Body of pancreas (tissue), 4 donors: ENCODE measurements at regions not wholly inside any gene's neighbourhood (a gene's known extent, or its start where the extent isn't known, plus 50 kb on each side); places are given as distances from the start of the nearest gene placed in this dataset.

Experiments used
- ATAC-seq: fragments of 150-250 bp; one replicate; pipeline ENCODE4 v1.9.1; 2016
- DNase-seq, 4 donors: peaks; one replicate each; pipeline ENCODE4 v3.0.0-alpha.2; 2019
- H3K27ac ChIP-seq, 4 donors: fragments of 200-600 bp; sonication (generic); 1 replicate in 3 of 4; 2 replicates in 1 of 4; pipeline versions ENCODE4 v1.5.1 to v1.6.1; 2016 to 2019; ENCODE audit warnings: mild to moderate bottlenecking in 1 of 4, mixed read lengths in 1 of 4, moderate library complexity in 1 of 4
- H3K27me3 ChIP-seq, 2 donors: fragments of 200-600 bp; sonication (generic); one replicate each; pipeline ENCODE4 v1.6.0; 2016; ENCODE audit warnings: mild to moderate bottlenecking in 1 of 2
- H3K36me3 ChIP-seq, 2 donors: fragments of 200-600 bp; sonication (generic); replicated peaks in 1 of 2; 2 replicates each; pipeline ENCODE4 v1.5.1; 2016; ENCODE audit warnings: low read depth in 2 of 2; ENCODE audit not compliant: insufficient read depth in 1 of 2
- H3K4me1 ChIP-seq: fragments of 200-600 bp; sonication (generic); one replicate; pipeline ENCODE4 v1.6.0; 2016
- H3K4me3 ChIP-seq, 2 donors: fragments of 200-600 bp; sonication (generic); 1 replicate in 1 of 2; 2 replicates in 1 of 2; pipeline ENCODE4 v1.5.1; 2016 to 2019
- H3K9me3 ChIP-seq, 3 donors: fragments of 200-600 bp; sonication (generic); 1 replicate in 2 of 3; 2 replicates in 1 of 3; pipeline ENCODE4 v1.5.1; 2016
- CTCF ChIP-seq, 7 experiments: fragments of 450-650 bp in 4 of 7; fragments of 200-600 bp in 3 of 7; sonication (generic) in 3 of 7; IDR thresholded peaks; one replicate each; pipeline ENCODE4 v1.5.1; 2016 to 2019; ENCODE audit warnings: antibody characterized with exemption in 7 of 7
- POLR2A ChIP-seq, 3 donors: fragments of 450-650 bp; IDR thresholded peaks; one replicate each; pipeline ENCODE4 v1.6.1; 2016; ENCODE audit warnings: antibody characterized with exemption in 3 of 3, mild to moderate bottlenecking in 2 of 3
- WGBS, 2 donors: methylation state at CpG; one replicate each; pipeline ENCODE4 v1.1.5; 2017; 5-methylcytosine and 5-hydroxymethylcytosine counted together
- intact Hi-C: fragments of 100-400 bp; cut with DNase I; formaldehyde crosslinking; loops from one replicate; pipeline ENCODE4 v1.15.1; 2023

DNA sequence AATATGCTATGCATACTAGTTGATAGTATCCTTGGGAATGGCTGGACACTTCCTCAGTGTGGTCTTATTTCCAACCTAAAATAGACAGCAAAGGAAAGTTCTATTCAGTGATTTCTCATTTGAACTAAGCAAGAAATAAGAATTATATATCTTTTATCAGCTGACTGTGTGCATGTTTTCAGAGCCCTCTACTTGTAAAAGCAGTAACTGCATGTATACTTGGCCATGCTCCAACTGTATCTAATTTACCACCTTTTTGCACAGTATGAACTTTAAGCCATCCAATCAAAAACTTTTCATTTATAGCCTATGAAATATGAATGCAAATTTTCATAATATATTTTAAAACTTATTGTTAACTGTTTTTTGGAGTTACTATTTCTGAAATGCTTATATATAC lies 136.4 kb upstream of the PCDH9 start:
- H3K4me3 ChIP-seq = no peak overlapping the region
- TF ChIP-seq CTCF (IDR thresholded peaks at IDR 0.05) (no peak), POLR2A (IDR thresholded peaks at IDR 0.05) (no peak)
- no peaks in the 10 kb centered on the region for H3K27me3 ChIP-seq
- DNase-seq (no peak), ATAC-seq (no peak)
- H3K36me3 ChIP-seq = no peaks in the 10 kb centered on the region
- intact Hi-C loops = no loop called here
- no peaks in the 10 kb centered on the region for H3K9me3 ChIP-seq
- H3K27ac ChIP-seq = no peak overlapping the region
- H3K4me1 ChIP-seq = no peaks in the 10 kb centered on the region

DNA sequence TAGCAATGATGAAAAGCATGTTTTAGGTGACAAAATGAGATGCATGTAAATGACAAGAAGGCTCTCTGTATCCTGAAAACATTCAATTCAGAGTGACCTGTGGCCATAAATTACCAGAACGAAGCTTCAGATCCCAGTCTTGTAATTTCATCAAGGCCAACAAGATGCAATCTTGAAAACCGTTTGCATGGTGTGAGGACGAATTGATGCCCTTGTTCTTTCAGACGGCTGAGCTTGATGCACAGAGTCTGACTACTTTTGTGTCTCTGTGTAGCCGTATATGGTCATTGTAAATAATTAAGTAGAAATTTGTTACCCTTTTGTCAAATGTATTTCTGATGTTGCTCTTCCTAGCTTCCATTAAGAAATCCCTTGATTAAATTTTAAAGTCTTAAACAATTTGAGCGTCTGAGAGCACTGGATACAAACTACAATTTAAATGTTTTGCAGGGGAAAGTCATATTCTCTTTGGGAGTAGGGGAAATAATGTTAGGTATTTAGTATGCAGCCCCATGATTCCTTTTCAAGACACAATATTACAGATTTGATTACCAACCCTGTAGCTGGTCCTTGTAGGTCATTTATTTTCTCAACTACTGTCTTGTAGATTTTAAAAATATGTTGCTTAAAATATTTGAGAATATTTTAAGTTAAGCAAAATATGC lies 125.8 kb upstream of the PCDH9 start:
- intact Hi-C loops = no loop called here
- TF ChIP-seq CTCF (IDR thresholded peaks at IDR 0.05) (no peak), POLR2A (IDR thresholded peaks at IDR 0.05) (no peak)
- WGBS, 2 donors = 42 to 48% methylated on average over 6 of the region's 6 CpGs

GRCh38 chr13:67353941-67354340 lies 123.8 kb upstream of the PCDH9 start:
- DNase-seq (no peak), ATAC-seq (no peak)
- WGBS, 2 donors = 38 to 47% methylated on average over 2 of the region's 2 CpGs

More for the DNA sequence above, 125.8 kb upstream of the PCDH9 start:
- Histone ChIP-seq H3K36me3 (no peaks in the 10 kb centered on the region), H3K4me3 (no peak overlapping the region), H3K27ac (no peak overlapping the region), H3K4me1 (no peaks in the 10 kb centered on the region), H3K9me3 (no peaks in the 10 kb centered on the region), H3K27me3 (no peaks in the 10 kb centered on the region)
- no peak for ATAC-seq
- DNase-seq = no peak

DNA sequence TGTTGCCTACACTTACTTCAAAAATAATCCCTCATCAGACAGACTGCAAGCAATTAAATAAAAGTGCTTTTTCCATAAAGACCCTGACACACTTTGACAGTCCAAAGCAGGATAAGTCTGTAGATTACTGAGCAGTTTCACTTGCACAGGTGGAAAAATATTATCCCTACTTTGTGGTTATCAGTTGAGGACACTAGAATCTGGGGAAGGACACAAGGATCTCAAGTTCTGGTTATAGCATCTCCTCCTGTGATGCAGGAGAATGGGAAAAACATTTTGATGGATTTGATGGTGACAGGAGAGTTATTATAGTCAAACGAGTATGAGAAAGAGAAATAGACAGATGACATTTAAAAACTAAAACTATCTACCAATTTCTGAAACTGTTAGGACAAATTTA lies 122.9 kb upstream of the PCDH9 start:
- 23 to 24% methylated on average over 1 of the region's 1 CpG for WGBS, 2 donors
- intact Hi-C loops = no loop called here
- no peaks in the 10 kb centered on the region for H3K36me3 ChIP-seq
- H3K27me3 ChIP-seq = no peaks in the 10 kb centered on the region
- no peak overlapping the region for H3K4me3 ChIP-seq
- no peaks in the 10 kb centered on the region for H3K4me1 ChIP-seq
- no peak for TF ChIP-seq POLR2A (IDR thresholded peaks at IDR 0.05)
- TF ChIP-seq CTCF (IDR thresholded peaks at IDR 0.05) = no peak
- no peak overlapping the region for H3K27ac ChIP-seq
- no peaks in the 10 kb centered on the region for H3K9me3 ChIP-seq
- ATAC-seq (no peak), DNase-seq (no peak)

More at GRCh38 chr13:67353941-67354340, 123.8 kb upstream of the PCDH9 start:
- TF ChIP-seq CTCF (IDR thresholded peaks at IDR 0.05) (no peak), POLR2A (IDR thresholded peaks at IDR 0.05) (no peak)
- H3K9me3 ChIP-seq = no peaks in the 10 kb centered on the region
- H3K27ac ChIP-seq = no peak overlapping the region
- no peaks in the 10 kb centered on the region for H3K36me3 ChIP-seq
- H3K4me3 ChIP-seq = no peak overlapping the region
- intact Hi-C loops = no loop called here
- no peaks in the 10 kb centered on the region for H3K27me3 ChIP-seq
- H3K4me1 ChIP-seq = no peaks in the 10 kb centered on the region

GRCh38 chr13:67351909-67352308 lies 121.8 kb upstream of the PCDH9 start:
- DNase-seq (no peak), ATAC-seq (no peak)
- Histone ChIP-seq H3K36me3 (no peaks in the 10 kb centered on the region), H3K9me3 (no peaks in the 10 kb centered on the region), H3K4me3 (no peak overlapping the region), H3K27me3 (no peaks in the 10 kb centered on the region), H3K4me1 (no peaks in the 10 kb centered on the region), H3K27ac (no peak overlapping the region)
- TF ChIP-seq POLR2A (IDR thresholded peaks at IDR 0.05) (no peak), CTCF (IDR thresholded peaks at IDR 0.05) (no peak)
- intact Hi-C loops = no loop called here
- WGBS, 2 donors = 73 to 77% methylated on average over 1 of the region's 1 CpG
